ENCODE measurements at regions not wholly inside any gene's neighbourhood (a gene's known extent, or its start where the extent isn't known, plus 50 kb on each side); places are given as distances from the start of the nearest gene placed in this dataset.

DNA sequence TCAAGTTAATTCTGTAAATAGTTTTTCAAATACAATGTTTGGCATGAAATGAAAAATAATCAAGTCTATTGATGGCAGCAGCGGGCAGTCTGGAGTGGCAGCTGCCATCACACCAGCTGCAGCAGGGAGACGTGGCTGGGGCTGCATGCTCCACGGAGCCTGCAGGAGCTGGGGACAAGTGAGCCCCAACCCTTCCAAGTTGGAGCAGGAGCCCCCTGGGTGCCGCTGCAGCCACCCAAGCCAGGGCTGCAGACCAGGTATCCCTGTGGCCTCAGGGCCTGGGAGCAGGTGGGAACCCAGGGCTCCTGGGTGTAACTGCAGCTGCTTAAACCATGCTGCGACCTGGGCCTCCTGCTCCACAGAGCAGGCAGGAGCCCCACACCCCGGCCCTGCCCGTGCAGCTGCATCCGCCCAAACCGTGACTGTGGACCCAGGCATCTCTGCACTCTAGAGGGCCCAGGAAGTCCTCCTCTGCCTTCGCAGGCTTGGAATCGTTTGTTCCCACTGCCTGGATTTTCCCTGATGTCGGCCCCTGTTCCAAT is 257.4 kb downstream of the PLOD2 start:
- no peak for TF ChIP-seq CTCF (IDR thresholded peaks at IDR 0.05; ENCODE audit: insufficient read depth, low read depth, low read length)
- no peak for TF ChIP-seq EZH2 (IDR thresholded peaks at IDR 0.05; ENCODE audit: insufficient read depth, low read length)

Data from astrocyte (in vitro differentiated cells and primary cell).